ENCODE measurements at regions not wholly inside any gene's neighbourhood (a gene's known extent, or its start where the extent isn't known, plus 50 kb on each side); places are given as distances from the start of the nearest gene placed in this dataset.

DNA sequence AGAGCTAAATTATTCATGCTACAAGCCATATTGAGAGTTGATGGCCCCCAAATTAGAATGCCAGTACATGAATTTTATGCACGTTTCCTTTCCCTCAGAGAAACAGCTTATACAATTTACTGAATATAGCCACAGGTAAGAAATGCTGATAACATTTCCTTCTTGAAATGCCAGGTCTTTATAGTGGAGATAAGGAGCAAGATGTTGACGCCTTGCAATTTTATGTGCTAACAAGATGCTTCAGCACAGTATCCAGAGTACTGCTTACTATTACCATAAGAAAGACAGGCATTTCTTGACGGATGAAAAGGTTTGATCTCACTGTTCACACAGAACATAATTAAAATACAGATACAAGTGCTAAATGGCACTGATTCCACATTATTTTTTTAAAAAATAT, 223.2 kb upstream of the CTSO start:
- no peak for DNase-seq (ENCODE audit: low read depth, low spot score)
- no peak overlapping the region for H3K4me3 ChIP-seq (ENCODE audit: low read length)

GRCh38 chr4:156173937-156174336, 220.3 kb upstream of the CTSO start:
- DNase-seq (ENCODE audit: low read depth, low spot score), result no peak
- no peak overlapping the region for H3K4me3 ChIP-seq (ENCODE audit: low read length)

GRCh38 chr4:156173486-156173885, 219.8 kb upstream of the CTSO start:
- DNase-seq (ENCODE audit: low read depth, low spot score), result no peak
- H3K4me3 ChIP-seq (ENCODE audit: low read length), result no peak overlapping the region

- H3K4me3 ChIP-seq (ENCODE audit: low read length), result no peak overlapping the region
- DNase-seq (ENCODE audit: low read depth, low spot score), result no peak
These were observed 216.2 kb upstream of the CTSO start for GRCh38 chr4:156169861-156170260.

- peak; percentile 6 for DNase-seq (ENCODE audit: low read depth, low spot score)
- no peak overlapping the region for H3K4me3 ChIP-seq (ENCODE audit: low read length)
These were observed 215.3 kb upstream of the CTSO start for GRCh38 chr4:156169011-156169410.

GRCh38 chr4:156168288-156168687, 214.6 kb upstream of the CTSO start:
- no peak for DNase-seq (ENCODE audit: low read depth, low spot score)
- H3K4me3 ChIP-seq (ENCODE audit: low read length), result no peak overlapping the region

DNA sequence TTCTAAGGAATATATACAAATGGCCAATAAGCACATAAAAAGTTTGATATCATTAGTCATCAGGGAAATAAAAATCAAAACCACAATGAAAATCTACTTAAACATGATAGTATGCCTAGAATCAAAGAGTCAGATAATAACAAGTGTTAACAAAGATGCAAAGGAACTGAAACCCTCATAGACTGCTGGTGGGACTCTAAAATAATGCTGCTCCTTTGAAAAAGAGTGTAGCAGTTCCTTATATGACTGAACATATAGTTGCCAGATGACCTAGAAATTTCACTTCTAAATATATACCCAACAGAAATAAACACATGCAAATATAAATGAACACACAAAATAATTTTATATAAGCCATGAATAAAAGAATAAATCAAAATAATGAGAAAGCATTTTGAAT, 205.1 kb upstream of the CTSO start:
- no peak for DNase-seq (ENCODE audit: low read depth, low spot score)
- H3K4me3 ChIP-seq (ENCODE audit: low read length), result no peak overlapping the region

GRCh38 chr4:156154978-156155377, 201.3 kb upstream of the CTSO start:
- DNase-seq (ENCODE audit: low read depth, low spot score), result no peak

DNA sequence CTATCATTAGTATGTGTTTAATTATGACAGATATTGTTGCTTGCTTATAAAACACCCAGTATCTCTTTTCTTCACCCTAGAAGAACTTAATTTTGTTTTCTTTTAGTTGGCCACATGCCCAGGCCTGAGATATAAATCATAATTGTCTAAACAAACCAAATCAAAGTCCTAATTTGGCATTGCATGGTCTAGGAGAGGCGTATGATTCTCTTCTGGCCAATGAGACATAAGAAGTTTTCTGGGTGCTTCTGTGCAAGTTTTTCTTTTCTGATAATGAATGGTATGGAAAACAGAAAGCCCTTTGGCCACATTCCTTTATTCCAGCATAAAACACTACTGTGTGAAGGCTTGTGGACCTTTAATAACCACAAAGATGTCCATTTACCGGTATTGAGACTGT, 192.9 kb upstream of the CTSO start:
- no peak overlapping the region for H3K4me3 ChIP-seq (ENCODE audit: low read length)
- no peak for DNase-seq (ENCODE audit: low read depth, low spot score)

More at GRCh38 chr4:156154978-156155377, 201.3 kb upstream of the CTSO start:
- H3K4me3 ChIP-seq (ENCODE audit: low read length), result no peak overlapping the region

GRCh38 chr4:156144961-156145360, 191.3 kb upstream of the CTSO start:
- no peak for DNase-seq (ENCODE audit: low read depth, low spot score)
- no peak overlapping the region for H3K4me3 ChIP-seq (ENCODE audit: low read length)

DNA sequence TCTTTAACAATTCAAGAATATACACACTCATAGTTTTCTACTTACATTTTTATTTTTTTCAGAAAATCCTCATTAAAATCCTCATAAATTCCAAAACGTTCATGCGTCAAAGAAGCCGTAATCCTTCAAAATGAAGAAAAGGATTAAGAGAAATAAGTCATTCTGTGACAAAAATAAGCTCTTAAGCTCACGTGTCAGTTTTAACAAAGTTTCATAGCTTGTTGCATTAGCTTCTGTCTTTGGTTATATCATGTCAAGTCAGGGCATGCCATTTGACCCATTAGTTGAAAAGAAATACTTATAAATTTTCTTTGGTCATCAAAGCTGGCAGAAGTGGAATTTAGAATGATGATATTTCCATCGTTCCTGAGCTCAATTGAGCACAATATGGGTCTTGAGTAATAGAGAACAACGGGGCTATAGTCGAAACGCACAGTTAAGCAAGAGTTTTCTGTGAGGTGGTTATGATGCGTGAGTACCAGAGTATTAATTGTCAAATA, 185.2 kb upstream of the CTSO start:
- H3K4me3 ChIP-seq (ENCODE audit: low read length), result no peak overlapping the region
- DNase-seq (ENCODE audit: low read depth, low spot score), result no peak

DNA sequence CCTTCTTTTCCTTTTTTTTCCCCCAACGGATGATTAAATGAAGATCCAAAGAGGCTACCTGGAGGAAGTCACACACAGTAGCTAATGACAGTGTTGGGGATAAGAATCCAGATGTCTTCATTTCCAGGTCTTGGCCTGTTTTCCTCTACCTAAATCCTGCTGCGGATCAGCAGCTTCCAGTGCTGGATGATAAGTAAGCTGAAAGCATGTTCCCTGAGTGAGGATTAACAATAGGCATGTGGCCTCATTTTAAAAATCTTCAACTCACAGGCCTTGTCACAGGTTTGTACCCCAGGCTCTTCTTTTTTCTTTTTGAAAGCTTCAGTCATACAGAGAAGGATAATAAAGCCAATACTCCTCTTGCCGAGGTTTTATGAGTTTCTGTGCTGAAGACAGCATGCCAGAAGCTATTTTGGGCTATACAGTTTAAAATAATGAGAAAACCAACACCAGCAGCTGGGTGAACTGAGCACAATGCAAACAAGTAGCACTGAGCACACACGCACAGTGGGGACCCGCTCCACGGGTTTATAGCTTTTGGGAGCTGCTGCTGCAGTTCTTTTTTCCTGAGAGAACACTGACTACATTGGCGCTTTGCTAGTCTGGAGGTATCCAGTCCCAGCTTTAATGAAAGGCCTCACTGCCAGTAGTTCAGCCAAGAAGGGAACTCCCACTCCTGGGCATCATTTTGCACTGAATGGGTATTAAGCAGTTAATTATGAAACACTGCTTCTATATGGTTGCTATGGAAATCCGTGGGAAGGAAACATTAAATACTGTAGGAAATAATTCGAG, 184.2 kb upstream of the CTSO start:
- H3K4me3 ChIP-seq (ENCODE audit: low read length), result no peak overlapping the region
- no peak for DNase-seq (ENCODE audit: low read depth, low spot score)

DNA sequence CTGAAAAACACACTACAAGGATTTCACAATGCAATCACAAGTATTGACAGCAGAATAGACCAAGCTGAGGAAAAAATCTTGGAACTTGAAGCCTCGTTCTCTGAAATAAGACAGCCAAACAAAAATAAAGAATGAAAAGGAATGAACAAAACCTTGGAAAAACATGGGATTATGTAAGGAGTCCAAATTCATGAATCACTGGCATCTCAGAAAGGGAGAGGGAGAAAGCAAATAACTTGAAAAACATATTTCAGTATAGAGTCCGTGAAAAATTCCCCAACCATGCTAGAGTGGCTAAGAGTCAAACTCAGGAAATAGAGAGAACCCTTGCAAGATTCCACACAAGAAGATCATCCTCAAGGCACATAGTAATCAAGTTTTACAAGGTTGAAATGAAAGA, 178.5 kb upstream of the CTSO start:
- DNase-seq (ENCODE audit: low read depth, low spot score), result no peak
- no peak overlapping the region for H3K4me3 ChIP-seq (ENCODE audit: low read length)

- DNase-seq (ENCODE audit: low read depth, low spot score), result no peak
- no peak overlapping the region for H3K4me3 ChIP-seq (ENCODE audit: low read length)
These were observed 174.9 kb upstream of the CTSO start for GRCh38 chr4:156128616-156129015.

GRCh38 chr4:156118507-156119220, 165.0 kb upstream of the CTSO start:
- no peak for DNase-seq (ENCODE audit: low read depth, low spot score)

GRCh38 chr4:156117743-156118142, 164.1 kb upstream of the CTSO start:
- DNase-seq (ENCODE audit: low read depth, low spot score), result no peak
- no peak overlapping the region for H3K4me3 ChIP-seq (ENCODE audit: low read length)

More at GRCh38 chr4:156118507-156119220, 165.0 kb upstream of the CTSO start:
- H3K4me3 ChIP-seq (ENCODE audit: low read length), result no peak overlapping the region

DNA sequence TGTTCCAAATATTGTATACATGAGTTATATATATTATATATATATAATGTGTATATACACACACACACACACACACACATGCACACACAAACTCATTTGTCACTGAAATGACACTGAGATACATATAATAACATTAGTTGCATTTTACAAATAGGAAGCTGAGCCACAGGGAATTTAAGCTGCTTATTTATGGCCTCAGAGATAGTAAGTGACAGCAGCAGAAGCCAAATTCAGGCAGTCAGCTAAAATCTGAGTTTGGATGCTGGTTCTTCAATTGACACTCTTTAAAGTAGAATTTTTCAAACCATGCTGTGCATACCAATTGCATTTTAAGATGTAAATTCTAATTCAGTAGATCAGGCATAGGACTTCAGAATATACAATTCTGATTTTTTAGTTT, 163.3 kb upstream of the CTSO start:
- DNase-seq (ENCODE audit: low read depth, low spot score), result no peak
- no peak overlapping the region for H3K4me3 ChIP-seq (ENCODE audit: low read length)

DNA sequence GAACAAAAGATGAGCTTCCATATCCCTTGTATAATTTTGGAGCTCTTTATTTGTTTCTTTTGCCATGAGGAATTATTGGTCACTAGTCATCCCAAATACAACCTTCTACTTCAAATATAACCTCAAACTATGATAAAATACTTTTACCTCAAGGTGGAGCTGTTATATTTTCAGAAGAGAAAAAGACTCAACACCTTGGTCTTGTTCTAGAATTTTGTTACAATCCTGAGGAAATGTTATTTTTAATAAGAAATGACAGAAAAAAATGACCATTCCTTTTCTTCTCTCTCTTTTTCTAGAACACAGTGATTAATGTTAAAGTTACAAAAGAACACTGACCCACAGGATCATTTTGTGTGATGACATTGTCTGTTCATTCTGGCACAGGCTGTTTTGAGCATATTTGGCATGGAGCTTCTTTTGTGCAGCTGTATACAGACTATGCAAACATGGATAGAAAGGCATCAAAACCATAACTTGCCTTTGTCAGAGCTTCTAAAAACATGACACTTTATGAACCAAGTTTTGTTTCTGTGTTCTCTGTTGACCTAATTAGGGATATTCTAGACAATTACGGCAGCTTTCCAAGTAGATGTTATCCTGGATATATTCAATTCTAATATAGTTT, 159.6 kb upstream of the CTSO start:
- no peak overlapping the region for H3K4me3 ChIP-seq (ENCODE audit: low read length)
- no peak for DNase-seq (ENCODE audit: low read depth, low spot score)

GRCh38 chr4:156111686-156112085, 158.0 kb upstream of the CTSO start:
- DNase-seq (ENCODE audit: low read depth, low spot score), result no peak
- no peak overlapping the region for H3K4me3 ChIP-seq (ENCODE audit: low read length)
